H9 (cell line): ENCODE measurements at regions not wholly inside any gene's neighbourhood (a gene's known extent, or its start where the extent isn't known, plus 50 kb on each side); places are given as distances from the start of the nearest gene placed in this dataset.

Source experiments
- DNase-seq: peaks from one replicate; pipeline ENCODE4 v3.0.0-alpha.2; 2017
- H2AFZ ChIP-seq: one replicate; pipeline ENCODE4 v1.6.1; 2013; ENCODE audit warnings: mild to moderate bottlenecking, low read length, control low read depth, moderate library complexity
- H2AK5ac ChIP-seq: 2 replicates; pipeline ENCODE4 v1.6.1; 2013; ENCODE audit warnings: low read length, control low read depth, mixed read lengths; ENCODE audit not compliant: insufficient read length
- H2BK120ac ChIP-seq: one replicate; pipeline ENCODE4 v1.6.1; 2013; ENCODE audit warnings: low read depth, mild to moderate bottlenecking, low read length, control low read depth, inconsistent platforms; ENCODE audit not compliant: poor library complexity, severe bottlenecking
- H2BK12ac ChIP-seq: 2 replicates; pipeline ENCODE4 v1.6.1; 2013; ENCODE audit warnings: low read length, control low read depth, mixed read lengths, low read depth; ENCODE audit not compliant: insufficient read length
- H2BK15ac ChIP-seq: 2 replicates; pipeline ENCODE4 v1.6.1; 2013; ENCODE audit warnings: low read depth, low read length, control low read depth
- H2BK20ac ChIP-seq: one replicate; pipeline ENCODE4 v1.6.1; 2013; ENCODE audit warnings: low read depth, mild to moderate bottlenecking, low read length, control low read depth, inconsistent platforms; ENCODE audit not compliant: poor library complexity, severe bottlenecking
- H2BK5ac ChIP-seq: 2 replicates; pipeline ENCODE4 v1.6.1; 2013; ENCODE audit warnings: low read length, control low read depth, mixed read lengths; ENCODE audit not compliant: insufficient read length
- H3K14ac ChIP-seq: 2 replicates; pipeline ENCODE4 v1.6.1; 2013; ENCODE audit warnings: low read length, control low read depth; ENCODE audit not compliant: insufficient read depth
- H3K18ac ChIP-seq: 2 replicates; pipeline ENCODE4 v1.6.1; 2013; ENCODE audit warnings: low read depth, mild to moderate bottlenecking, mixed read lengths, low read length, control low read depth; ENCODE audit not compliant: insufficient read length
- H3K23ac ChIP-seq: 2 replicates; pipeline ENCODE4 v1.6.1; 2013; ENCODE audit warnings: low read length, control low read depth, mixed read lengths, low read depth; ENCODE audit not compliant: insufficient read length
- H3K23me2 ChIP-seq: 2 replicates; pipeline ENCODE4 v1.6.1; 2013; ENCODE audit warnings: low read depth, mild to moderate bottlenecking, mixed read lengths, low read length, control low read depth; ENCODE audit not compliant: insufficient read length, poor library complexity, severe bottlenecking
- H3K27ac ChIP-seq: 2 replicates; pipeline ENCODE4 v1.5.1; 2013; ENCODE audit warnings: low read length, control low read depth, mixed read lengths, low read depth; ENCODE audit not compliant: insufficient read length
- H3K27me3 ChIP-seq: 2 replicates; pipeline ENCODE4 v1.6.1; 2013; ENCODE audit warnings: low read length, control low read depth, inconsistent platforms; ENCODE audit not compliant: insufficient read depth
- H3K4ac ChIP-seq: 2 replicates; pipeline ENCODE4 v1.6.1; 2013; ENCODE audit warnings: low read depth, mild to moderate bottlenecking, control low read depth, inconsistent platforms, low read length, moderate library complexity
- H3K4me1 ChIP-seq: 2 replicates; pipeline ENCODE4 v1.6.1; 2013; ENCODE audit warnings: low read length, control low read depth, inconsistent platforms; ENCODE audit not compliant: insufficient read depth
- H3K4me2 ChIP-seq: 2 replicates; pipeline ENCODE4 v1.6.1; 2013; ENCODE audit warnings: low read length, control low read depth, mixed read lengths; ENCODE audit not compliant: insufficient read length, insufficient read depth
- H3K56ac ChIP-seq: 2 replicates; pipeline ENCODE4 v1.6.1; 2013; ENCODE audit warnings: low read depth, mild to moderate bottlenecking, mixed read lengths, low read length, control low read depth; ENCODE audit not compliant: insufficient read length
- H3K79me1 ChIP-seq: 2 replicates; pipeline ENCODE4 v1.6.1; 2013; ENCODE audit warnings: low read depth, mild to moderate bottlenecking, moderate library complexity, low read length, control low read depth, inconsistent platforms; ENCODE audit not compliant: insufficient read depth, poor library complexity, severe bottlenecking
- H3K79me2 ChIP-seq: 2 replicates; pipeline ENCODE4 v1.6.1; 2013; ENCODE audit warnings: low read length, control low read depth, inconsistent platforms; ENCODE audit not compliant: insufficient read depth
- H3K9ac ChIP-seq: 2 replicates; pipeline ENCODE4 v1.6.1; 2013; ENCODE audit warnings: low read length, control low read depth, mixed read lengths; ENCODE audit not compliant: insufficient read length; ENCODE audit errors: extremely low read depth
- H3K9me3 ChIP-seq: one replicate; pipeline ENCODE4 v1.6.1; 2013; ENCODE audit warnings: low read depth, low read length, inconsistent platforms; ENCODE audit not compliant: control insufficient read depth
- H3T11ph ChIP-seq: one replicate; pipeline ENCODE4 v1.6.1; 2013; ENCODE audit warnings: mild to moderate bottlenecking, low read length, control low read depth, inconsistent platforms
- H4K20me1 ChIP-seq: one replicate; pipeline ENCODE4 v1.6.1; 2013; ENCODE audit not compliant: control insufficient read depth, insufficient read length, insufficient read depth
- H4K5ac ChIP-seq: 2 replicates; pipeline ENCODE4 v1.6.1; 2013; ENCODE audit warnings: low read depth, mild to moderate bottlenecking, mixed read lengths, low read length, control low read depth; ENCODE audit not compliant: insufficient read length
- H4K8ac ChIP-seq: replicated peaks from 2 replicates; pipeline ENCODE4 v1.6.1; 2013; ENCODE audit warnings: low read length, control low read depth, mixed read lengths, low read depth; ENCODE audit not compliant: insufficient read length
- H4K91ac ChIP-seq: 2 replicates; pipeline ENCODE4 v1.6.1; 2013; ENCODE audit warnings: low read depth, mild to moderate bottlenecking, moderate library complexity, mixed read lengths, low read length, control low read depth; ENCODE audit not compliant: insufficient read length
- H3K27ac Mint-ChIP-seq, 3 experiments: 2 replicates in 2 of 3; 3 replicates in 1 of 3; pipeline ENCODE4 v1.8.0; 2020 to 2021; ENCODE audit warnings: mixed read lengths in 3 of 3, mild to moderate bottlenecking in 1 of 3, moderate library complexity in 1 of 3
- H3K27me3 Mint-ChIP-seq: 2 replicates; pipeline ENCODE4 v1.8.0; 2021; ENCODE audit warnings: low read depth, mild to moderate bottlenecking, moderate library complexity, mixed read lengths
- H3K36me3 Mint-ChIP-seq, 3 experiments: 2 replicates in 2 of 3; 3 replicates in 1 of 3; pipeline ENCODE4 v1.8.0; 2020 to 2021; ENCODE audit warnings: low read depth in 3 of 3, mixed read lengths in 3 of 3; ENCODE audit not compliant: insufficient read depth in 1 of 3
- H3K4me1 Mint-ChIP-seq, 2 experiments: 2 replicates each; pipeline ENCODE4 v1.8.0; 2020; ENCODE audit warnings: mixed read lengths in 2 of 2
- H3K4me3 Mint-ChIP-seq, 2 experiments: 2 replicates in 1 of 2; 3 replicates in 1 of 2; pipeline ENCODE4 v1.8.0; 2020 to 2021; ENCODE audit warnings: mild to moderate bottlenecking in 2 of 2, mixed read lengths in 2 of 2, moderate library complexity in 1 of 2
- H3K9me3 Mint-ChIP-seq, 2 experiments: 2 replicates in 1 of 2; 3 replicates in 1 of 2; pipeline ENCODE4 v1.8.0; 2020; ENCODE audit warnings: mild to moderate bottlenecking in 2 of 2, mixed read lengths in 2 of 2, moderate library complexity in 1 of 2
- WGBS: extraction: QIAGEN DNeasy Blood & Tissue Kit; methylation state at CpG from one replicate; pipeline ENCODE4 v1.1.7; 2013; ENCODE audit warnings: missing lambda C conversion rate, low lambda C conversion rate, mixed read lengths; ENCODE audit not compliant: insufficient read length; ENCODE audit errors: extremely low coverage; 5-methylcytosine and 5-hydroxymethylcytosine counted together
- TF ChIP-seq, protein P1 (sequence below): fragments of 200-600 bp; sonication (generic); conservative IDR thresholded peaks from 3 replicates; pipeline ENCODE4 v1.8.0; 2021; ENCODE audit warnings: antibody characterized with exemption, mild to moderate bottlenecking

- H3K27ac Mint-ChIP-seq = no peak overlapping the region
- no peak overlapping the region for H3K56ac ChIP-seq
- WGBS = no CpG with 5 or more reads among the region's 6 CpGs
These were observed 567.0 kb upstream of the GNPDA2 start for GRCh38 chr4:45293335-45293734.

More at GRCh38 chr4:45293335-45293734, 567.0 kb upstream of the GNPDA2 start:
- no peaks in the 10 kb centered on the region for H4K20me1 ChIP-seq
- H4K8ac ChIP-seq = no peak overlapping the region
- H3K9me3 Mint-ChIP-seq = peaks cover 0 to 1% of the 10 kb centered on the region in 2 experiments; a peak in 3 of 5 replicates
- H3K4me2 ChIP-seq = no peak overlapping the region
- TF ChIP-seq, protein P1, sequence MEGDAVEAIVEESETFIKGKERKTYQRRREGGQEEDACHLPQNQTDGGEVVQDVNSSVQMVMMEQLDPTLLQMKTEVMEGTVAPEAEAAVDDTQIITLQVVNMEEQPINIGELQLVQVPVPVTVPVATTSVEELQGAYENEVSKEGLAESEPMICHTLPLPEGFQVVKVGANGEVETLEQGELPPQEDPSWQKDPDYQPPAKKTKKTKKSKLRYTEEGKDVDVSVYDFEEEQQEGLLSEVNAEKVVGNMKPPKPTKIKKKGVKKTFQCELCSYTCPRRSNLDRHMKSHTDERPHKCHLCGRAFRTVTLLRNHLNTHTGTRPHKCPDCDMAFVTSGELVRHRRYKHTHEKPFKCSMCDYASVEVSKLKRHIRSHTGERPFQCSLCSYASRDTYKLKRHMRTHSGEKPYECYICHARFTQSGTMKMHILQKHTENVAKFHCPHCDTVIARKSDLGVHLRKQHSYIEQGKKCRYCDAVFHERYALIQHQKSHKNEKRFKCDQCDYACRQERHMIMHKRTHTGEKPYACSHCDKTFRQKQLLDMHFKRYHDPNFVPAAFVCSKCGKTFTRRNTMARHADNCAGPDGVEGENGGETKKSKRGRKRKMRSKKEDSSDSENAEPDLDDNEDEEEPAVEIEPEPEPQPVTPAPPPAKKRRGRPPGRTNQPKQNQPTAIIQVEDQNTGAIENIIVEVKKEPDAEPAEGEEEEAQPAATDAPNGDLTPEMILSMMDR = no peak
- H3K79me2 ChIP-seq = no peaks in the 10 kb centered on the region
- H3K9me3 ChIP-seq = no peaks in the 10 kb centered on the region
- H3K27me3 Mint-ChIP-seq = no peaks in the 10 kb centered on the region
- H3K27ac ChIP-seq = no peak overlapping the region
- H3K79me1 ChIP-seq = no peaks in the 10 kb centered on the region
- no peak overlapping the region for H3K4ac ChIP-seq
- no peak overlapping the region for H2BK120ac ChIP-seq
- H4K91ac ChIP-seq = no peak overlapping the region
- no peak overlapping the region for H3T11ph ChIP-seq
- no peaks in the 10 kb centered on the region for H3K27me3 ChIP-seq
- H3K9ac ChIP-seq = no peak overlapping the region
- no peak overlapping the region for H2BK15ac ChIP-seq
- no peaks in the 10 kb centered on the region for H3K36me3 Mint-ChIP-seq
- no peak overlapping the region for H2BK20ac ChIP-seq
- H3K14ac ChIP-seq = no peak overlapping the region; the same call in 1 of the 2 replicates
- H3K4me3 Mint-ChIP-seq = no peak overlapping the region
- H2BK5ac ChIP-seq = no peak overlapping the region
- H2BK12ac ChIP-seq = no peak overlapping the region
- no peaks in the 10 kb centered on the region for H3K4me1 ChIP-seq
- no peaks in the 10 kb centered on the region for H3K4me1 Mint-ChIP-seq
- H3K23me2 ChIP-seq = no peaks in the 10 kb centered on the region
- H2AFZ ChIP-seq = no peak overlapping the region
- H2AK5ac ChIP-seq = no peak overlapping the region
- H3K23ac ChIP-seq = no peak overlapping the region
- no peak overlapping the region for H4K5ac ChIP-seq
- no peak for DNase-seq
- no peak overlapping the region for H3K18ac ChIP-seq
